Ramos (cell line): ENCODE measurements at regions not wholly inside any gene's neighbourhood (a gene's known extent, or its start where the extent isn't known, plus 50 kb on each side); places are given as distances from the start of the nearest gene placed in this dataset.
"Not testable (repeated sequence)": the region's sequence is repeated elsewhere in the genome, so short reads cannot be mapped to it uniquely, and the experiment has no call there.

Experiments used
- in situ Hi-C: fragments of 300-500 bp; cut with MboI; formaldehyde crosslinking; loops from one replicate; pipeline ENCODE4 v1.14.3; 2022; ENCODE audit warnings: low sequenced_read_pairs; ENCODE audit not compliant: unreplicated experiment

GRCh38 chr2:180927030-180927686 lies 53.2 kb upstream of the UBE2E3 start:
- in situ Hi-C loops: no loop called here

GRCh38 chr2:180925700-180926099 lies 54.7 kb upstream of the UBE2E3 start:
- in situ Hi-C loops: no loop called here

- in situ Hi-C loops: no loop called here
Measured at GRCh38 chr2:180924063-180924462, 56.3 kb upstream of the UBE2E3 start.

DNA sequence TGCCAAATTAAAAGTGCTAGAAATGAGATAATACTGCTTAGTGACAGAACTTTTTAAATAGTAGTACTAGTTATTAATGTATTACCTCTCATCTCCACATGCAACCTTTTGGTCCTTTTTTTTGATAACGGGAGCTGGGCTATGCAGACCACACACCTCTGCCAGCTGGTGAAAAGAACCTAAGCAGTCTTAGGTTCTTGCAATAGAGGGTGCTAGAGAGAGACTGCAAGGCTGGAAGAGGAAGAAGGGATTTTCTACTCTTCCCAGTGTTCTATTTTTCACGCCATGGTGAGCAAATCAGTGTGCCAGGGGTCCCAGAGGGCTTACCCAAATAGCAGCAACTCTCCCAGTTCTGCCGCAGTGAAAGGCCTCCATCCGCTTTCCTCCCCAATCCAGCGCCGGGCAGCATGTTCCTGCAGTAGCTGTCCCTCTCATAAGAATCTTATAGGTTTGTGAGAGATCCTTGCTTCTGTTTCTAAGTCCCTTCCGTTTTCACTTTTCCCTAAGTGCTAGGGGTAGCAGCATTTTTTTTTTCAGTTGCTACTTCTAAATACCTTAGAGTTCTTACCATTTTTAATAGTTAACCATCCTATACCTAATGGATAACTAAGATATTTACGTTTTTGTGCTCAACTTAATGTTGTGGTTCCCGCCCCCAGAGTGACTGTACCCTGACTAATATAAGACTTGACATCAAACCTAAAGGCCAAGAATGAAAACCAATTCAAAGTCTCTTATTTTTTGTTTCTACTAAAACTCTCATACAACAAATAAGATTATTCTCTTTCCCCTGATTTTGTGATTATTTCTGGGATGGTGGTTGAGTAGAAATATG lies 69.4 kb upstream of the UBE2E3 start:
- in situ Hi-C loops: no loop called here

GRCh38 chr2:180907731-180908130 lies 72.7 kb upstream of the UBE2E3 start:
- in situ Hi-C loops: no loop called here

- in situ Hi-C loops: no loop called here
Measured at GRCh38 chr2:180905461-180905860, 74.9 kb upstream of the UBE2E3 start.

DNA sequence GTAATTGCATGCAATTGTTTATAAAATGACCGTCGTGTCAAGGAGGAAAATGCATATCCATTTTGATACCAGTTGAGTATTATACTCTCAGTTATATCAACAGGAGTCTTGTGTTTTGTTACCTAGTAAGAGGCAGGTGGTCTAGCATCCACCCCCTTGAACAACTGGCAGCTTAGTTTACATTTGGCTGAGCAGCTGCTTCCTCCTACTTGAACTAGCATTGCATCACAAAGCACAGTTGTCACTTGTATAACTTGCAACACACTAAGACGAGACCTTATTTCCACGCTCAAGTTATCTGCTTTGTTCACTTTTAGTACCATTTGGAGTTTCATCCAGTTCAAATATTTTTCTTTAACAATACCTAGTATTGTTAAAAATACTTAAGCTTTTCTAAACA lies 75.4 kb upstream of the UBE2E3 start:
- in situ Hi-C loops: no loop called here

DNA sequence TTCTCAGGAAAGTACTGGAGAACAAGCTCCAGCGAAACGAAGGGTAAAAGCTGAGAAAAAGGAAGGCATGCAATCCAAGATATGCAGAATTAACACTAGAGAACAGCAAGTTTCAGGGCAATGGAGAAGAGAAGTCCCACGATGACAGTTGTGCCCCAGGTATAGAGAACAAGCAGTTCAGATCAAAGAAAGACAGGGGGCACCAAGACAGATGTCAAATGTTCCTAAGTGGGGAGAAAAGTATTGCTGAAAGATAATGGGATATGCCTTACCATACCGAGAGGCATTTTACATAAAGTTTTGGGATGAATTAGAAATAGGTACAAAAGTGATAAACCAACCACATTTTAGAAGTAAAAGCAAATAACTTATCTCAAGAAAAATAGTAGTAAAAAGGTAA lies 79.1 kb upstream of the UBE2E3 start:
- in situ Hi-C loops: no loop called here

DNA sequence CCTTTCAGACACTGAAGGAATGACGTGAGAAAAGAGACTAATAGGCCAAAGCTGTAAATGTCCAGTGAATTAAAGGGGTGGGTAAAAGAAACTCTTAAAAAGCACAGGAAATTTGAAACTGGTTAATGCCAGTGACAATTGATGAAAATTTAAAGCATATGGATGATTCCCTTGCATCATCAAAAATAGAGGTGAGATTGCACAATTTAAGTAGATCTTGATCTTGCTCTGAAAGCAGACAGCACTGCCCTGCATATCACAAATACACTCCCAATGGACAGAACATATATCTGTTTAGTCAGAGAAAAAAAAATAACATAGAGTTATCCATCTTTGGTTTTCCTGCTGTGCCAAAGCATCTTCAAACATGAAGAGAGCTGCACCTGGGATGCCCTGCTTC lies 86.7 kb upstream of the UBE2E3 start:
- in situ Hi-C loops: no loop called here

GRCh38 chr2:180892091-180892490 lies 88.3 kb upstream of the UBE2E3 start:
- in situ Hi-C loops: no loop called here

GRCh38 chr2:180891360-180891759 lies 89.0 kb upstream of the UBE2E3 start:
- in situ Hi-C loops: no loop called here

DNA sequence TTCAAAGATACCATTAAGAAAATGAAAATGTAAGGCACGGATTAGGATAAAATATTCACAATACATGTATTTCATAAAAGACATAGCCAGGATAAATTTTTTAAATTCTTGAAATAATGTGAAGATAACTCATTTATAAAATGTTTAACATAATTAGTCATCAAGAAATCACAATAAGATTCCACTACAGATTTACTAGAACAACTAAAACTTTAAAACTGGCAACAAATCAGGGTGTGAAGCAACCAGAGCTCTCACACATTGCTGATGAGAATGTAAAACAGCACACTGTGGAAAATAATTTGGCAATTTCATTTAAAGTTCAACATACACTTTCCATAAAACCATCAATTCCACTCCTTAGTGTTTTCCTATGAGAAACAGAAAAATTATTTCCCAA lies 89.6 kb upstream of the UBE2E3 start:
- in situ Hi-C loops: no loop called here

DNA sequence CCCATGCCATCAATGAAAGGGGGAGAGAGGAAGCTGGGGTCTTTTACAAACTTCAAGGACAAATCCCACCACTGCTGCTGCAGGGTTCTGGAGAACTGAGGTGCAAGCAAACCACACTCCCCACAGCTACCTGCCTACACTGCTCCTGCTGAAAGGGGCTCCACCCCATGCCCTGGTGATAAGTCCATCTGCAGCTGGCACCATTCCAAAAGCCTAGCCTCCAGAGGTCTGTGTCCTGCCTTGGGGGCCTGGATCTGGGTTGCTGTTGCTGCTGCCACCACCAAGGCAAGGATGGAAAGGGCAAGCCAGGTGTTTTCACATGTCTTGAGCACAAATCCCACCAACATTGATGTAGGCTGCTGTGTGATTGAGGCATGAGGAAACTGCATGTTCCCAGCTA lies 97.4 kb upstream of the UBE2E3 start:
- in situ Hi-C loops: no loop called here

GRCh38 chr2:180876506-180876905 lies 103.9 kb upstream of the UBE2E3 start:
- in situ Hi-C loops: no loop called here

DNA sequence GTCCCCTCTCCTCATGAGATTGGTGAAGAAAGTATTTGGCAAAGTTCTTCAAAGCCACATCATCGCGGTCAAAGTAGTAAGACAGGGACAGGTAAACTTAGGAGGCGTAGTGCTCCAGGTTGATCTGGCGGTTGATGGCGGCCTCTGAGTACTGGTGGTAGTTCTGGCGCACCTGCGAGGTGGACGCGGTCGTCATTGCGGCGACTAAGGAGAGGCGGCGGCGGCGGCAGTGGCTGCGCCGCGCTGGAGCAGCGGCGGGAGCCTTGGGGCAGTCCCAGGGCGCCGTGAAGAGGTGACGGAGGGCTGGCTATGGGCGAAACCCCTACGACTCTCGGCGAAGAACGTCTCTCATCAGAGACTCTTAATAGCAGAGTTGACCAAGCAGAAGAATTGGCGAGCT lies 107.2 kb upstream of the UBE2E3 start:
- in situ Hi-C loops: no loop called here

DNA sequence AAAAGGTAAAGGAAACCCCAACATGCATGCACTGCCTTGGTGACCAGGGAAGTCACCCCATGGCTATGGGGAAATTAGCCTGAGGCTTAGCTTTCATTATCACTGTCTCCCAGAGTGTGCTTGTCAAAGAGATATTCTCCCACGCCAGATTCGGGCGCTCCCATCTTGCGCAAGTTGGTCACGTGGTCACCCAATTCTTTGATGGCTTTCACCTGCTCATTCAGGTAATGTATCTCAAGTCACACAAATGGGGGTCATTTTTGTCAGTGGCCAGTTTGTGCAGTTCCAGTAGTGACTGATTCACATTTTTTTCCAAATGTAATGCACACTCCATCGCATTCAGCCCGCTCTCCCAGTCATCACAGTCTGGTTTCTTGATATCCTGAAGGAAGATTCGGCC lies 107.6 kb upstream of the UBE2E3 start:
- in situ Hi-C loops: not testable (repeated sequence)

DNA sequence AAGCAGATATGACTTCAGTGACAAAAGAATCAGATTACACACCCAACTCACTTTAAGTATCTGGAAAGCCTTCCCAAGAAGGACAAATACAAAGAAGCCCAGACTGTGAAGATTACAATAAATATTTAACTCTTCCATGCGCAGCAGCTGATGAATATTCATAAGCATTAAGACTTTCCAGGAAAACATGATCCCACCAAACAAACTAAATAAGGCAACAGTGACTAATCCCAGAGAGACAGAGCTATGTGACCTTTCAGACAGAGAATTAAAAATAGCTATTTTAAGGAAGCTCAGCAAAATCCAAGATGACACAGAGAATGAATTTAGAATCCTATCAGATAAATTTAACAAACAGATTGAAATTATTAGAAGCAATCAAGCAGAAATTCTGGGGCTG lies 108.2 kb upstream of the UBE2E3 start:
- in situ Hi-C loops: no loop called here

DNA sequence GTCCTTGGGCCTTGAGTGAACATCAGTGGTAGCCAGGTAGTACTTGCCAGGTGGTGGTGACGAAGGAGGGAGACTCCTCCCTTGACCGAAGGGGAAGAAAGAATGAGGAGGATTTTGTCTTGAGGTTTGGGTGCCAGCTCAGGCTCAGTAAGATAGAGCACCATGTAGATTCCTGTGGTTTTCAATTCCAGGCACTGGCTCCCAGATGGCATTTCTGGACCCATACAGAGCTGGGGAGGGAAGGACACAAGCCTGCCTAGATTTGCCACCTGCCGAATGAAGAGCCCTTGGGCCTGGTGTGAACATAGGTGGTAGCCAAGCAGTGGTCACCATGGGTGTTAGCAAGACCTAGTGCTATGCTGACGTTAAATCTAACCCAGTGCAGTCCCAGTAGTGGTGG lies 108.8 kb upstream of the UBE2E3 start:
- in situ Hi-C loops: no loop called here

DNA sequence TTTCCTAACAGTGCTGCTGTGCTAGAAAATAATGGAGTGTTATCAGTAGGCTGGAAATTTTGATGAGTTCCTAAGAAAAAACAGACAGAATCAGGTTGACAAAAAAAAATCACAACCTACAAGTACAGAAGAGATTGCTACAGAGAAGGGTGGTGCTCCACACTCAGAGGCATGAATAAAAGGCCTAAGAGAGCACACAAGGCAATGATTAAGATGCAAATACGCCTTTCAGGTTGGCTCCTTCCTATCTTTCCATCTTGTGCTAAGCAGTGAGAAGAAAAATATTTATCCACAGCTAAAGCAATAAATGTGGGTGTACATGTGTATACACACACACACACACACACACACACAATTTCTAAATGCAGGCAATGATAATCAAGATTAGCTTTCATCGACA lies 130.6 kb upstream of the UBE2E3 start:
- in situ Hi-C loops: no loop called here

- in situ Hi-C loops: no loop called here
Measured at GRCh38 chr2:180848393-180848792, 132.0 kb upstream of the UBE2E3 start.

DNA sequence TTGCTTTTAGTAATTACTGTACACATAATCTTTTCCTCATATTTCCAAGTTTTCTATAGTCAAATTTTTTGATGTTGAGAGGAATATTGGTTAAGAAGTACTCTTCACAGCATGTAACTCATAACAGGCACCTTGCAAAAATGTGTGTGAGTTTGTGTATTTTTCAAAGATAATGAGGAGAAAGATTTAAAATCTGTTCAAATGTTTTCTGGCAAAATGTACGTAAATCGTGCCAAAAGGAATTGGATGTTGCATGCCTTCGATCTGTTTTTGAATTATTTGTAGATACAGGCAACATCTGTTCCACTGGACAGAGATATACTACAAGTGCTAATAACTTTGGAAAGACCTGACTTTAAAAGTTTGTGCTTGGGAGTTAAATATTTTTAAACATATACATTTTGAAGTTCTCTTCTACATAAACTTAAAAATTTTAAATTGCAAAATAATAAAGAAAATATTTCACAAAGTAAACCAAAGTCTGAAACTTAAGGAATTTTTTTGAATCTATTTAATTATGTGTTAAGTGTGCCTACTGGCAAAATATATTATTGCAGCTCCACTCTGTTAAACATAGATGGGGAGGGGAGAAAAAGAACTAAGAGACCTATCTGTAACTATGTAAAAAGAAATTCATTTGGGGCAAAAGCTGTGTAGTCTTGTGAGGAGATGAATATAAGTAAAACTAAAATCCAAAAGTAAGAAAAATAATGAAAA lies 133.5 kb upstream of the UBE2E3 start:
- in situ Hi-C loops: no loop called here
